PC-9 (cell line): ENCODE measurements at regions not wholly inside any gene's neighbourhood (a gene's known extent, or its start where the extent isn't known, plus 50 kb on each side); places are given as distances from the start of the nearest gene placed in this dataset.

ENCODE experiments used
- BruUV-seq: library from RNA; stranded (reverse); fragments of 400-500 nt; replicated peaks from 2 replicates; lab custom pipeline; 2021; lab: Mats Ljungman, UMichigan
- CTCF ChIA-PET: fragments of 300-600 bp; sonication (Branson Sonifier 250); formaldehyde crosslinking; loops from one replicate; lab custom pipeline; 2022; ENCODE audit warnings: antibody characterized with exemption; lab: Charles Lee
- POLR2A ChIA-PET: fragments of 300-600 bp; sonication (Branson Sonifier 250); formaldehyde crosslinking; loops from one replicate; lab custom pipeline; 2022; ENCODE audit warnings: antibody characterized with exemption; ENCODE audit not compliant: unreplicated experiment; lab: Charles Lee
- DNase-seq, 2 experiments: peaks; one replicate each; pipeline versions ENCODE4 v3.0.0 to v3.0.0-alpha.2; 2015 to 2022; ENCODE audit warnings: mixed read lengths in 1 of 2
- H2AFZ ChIP-seq: fragments of 200-600 bp; sonication (generic); 2 replicates; pipeline ENCODE4 v1.8.1; 2017; ENCODE audit warnings: antibody characterized with exemption
- H3F3A ChIP-seq: fragments of 200-600 bp; sonication (generic); 2 replicates; pipeline ENCODE4 v1.8.1; 2017; ENCODE audit warnings: antibody characterized with exemption, mild to moderate bottlenecking, low read depth; ENCODE audit not compliant: insufficient read depth
- H3K27ac ChIP-seq: fragments of 200-600 bp; sonication (generic); 2 replicates; pipeline ENCODE4 v1.6.1; 2016; ENCODE audit warnings: mixed run types
- H3K27me3 ChIP-seq: fragments of 200-600 bp; sonication (generic); 2 replicates; pipeline ENCODE4 v1.6.1; 2016; ENCODE audit warnings: low read depth, mixed run types; ENCODE audit not compliant: insufficient read depth
- H3K36me3 ChIP-seq: fragments of 200-600 bp; sonication (generic); 2 replicates; pipeline ENCODE4 v1.6.1; 2016; ENCODE audit warnings: low read depth, mixed run types
- H3K4me1 ChIP-seq: fragments of 200-600 bp; sonication (generic); replicated peaks from 2 replicates; pipeline ENCODE4 v1.6.1; 2016; ENCODE audit warnings: mixed run types; ENCODE audit not compliant: insufficient read depth
- H3K4me2 ChIP-seq: fragments of 200-600 bp; sonication (generic); 2 replicates; pipeline ENCODE4 v1.6.1; 2017; ENCODE audit warnings: mixed run types
- H3K4me3 ChIP-seq: fragments of 200-600 bp; sonication (generic); 2 replicates; pipeline ENCODE4 v1.6.1; 2016; ENCODE audit warnings: mixed run types
- H3K79me2 ChIP-seq: fragments of 200-600 bp; sonication (generic); 2 replicates; pipeline ENCODE4 v1.6.1; 2017; ENCODE audit warnings: low read depth, mixed run types
- H3K9me2 ChIP-seq: fragments of 200-600 bp; sonication (generic); 2 replicates; pipeline ENCODE4 v1.8.1; 2017; ENCODE audit warnings: mild to moderate bottlenecking; ENCODE audit not compliant: insufficient read depth
- H3K9me3 ChIP-seq: fragments of 200-600 bp; sonication (generic); 2 replicates; pipeline ENCODE4 v1.8.1; 2016; ENCODE audit warnings: low read depth; ENCODE audit not compliant: insufficient read depth
- H4K20me1 ChIP-seq: fragments of 200-600 bp; sonication (generic); 2 replicates; pipeline ENCODE4 v1.8.1; 2017; ENCODE audit not compliant: insufficient read depth
- CTCF ChIP-seq: fragments of 200-600 bp; sonication (generic); conservative IDR thresholded peaks from 2 replicates; pipeline ENCODE4 v1.6.1; 2017; ENCODE audit warnings: mixed run types, antibody characterized with exemption, mild to moderate bottlenecking, moderate library complexity
- EZH2 ChIP-seq: fragments of 200-600 bp; sonication (generic); IDR thresholded peaks from 2 replicates; pipeline ENCODE4 v1.8.0; 2017; ENCODE audit warnings: antibody characterized with exemption, low read depth
- intact Hi-C: fragments of 100-400 bp; cut with micrococcal nuclease; formaldehyde crosslinking; loops from one replicate; pipeline ENCODE4 v1.10.0; 2022; ENCODE audit not compliant: unreplicated experiment

- H3K36me3 ChIP-seq: no peaks in the 10 kb centered on the region
- peaks cover 3% of the 10 kb centered on the region; the same call in 1 of the 2 replicates for H3K9me3 ChIP-seq
- no peaks in the 10 kb centered on the region for H3K4me1 ChIP-seq
- H3K9me2 ChIP-seq: no peaks in the 10 kb centered on the region
- peaks cover 3% of the 10 kb centered on the region; the same call in 1 of the 2 replicates for H3K27me3 ChIP-seq
- TF ChIP-seq EZH2 (no peak), CTCF (no peak)
- no TSS peak for BruUV-seq
- DNase-seq: no peak
- intact Hi-C loops: no loop called here
- H3K79me2 ChIP-seq: no peaks in the 10 kb centered on the region
- POLR2A ChIA-PET: no interaction called here
- H3F3A ChIP-seq: no peaks in the 10 kb centered on the region
- no peak overlapping the region for H3K4me3 ChIP-seq
- no peaks in the 10 kb centered on the region for H4K20me1 ChIP-seq
- no peak overlapping the region for H2AFZ ChIP-seq
- CTCF ChIA-PET: no interaction called here
- H3K27ac ChIP-seq: no peak overlapping the region
- H3K4me2 ChIP-seq: no peak overlapping the region
These were observed 121.8 kb upstream of the PLXNC1 start for GRCh38 chr12:94026596-94026995.

- H3K9me3 ChIP-seq: peaks cover 7% of the 10 kb centered on the region; the same call in 1 of the 2 replicates
- TF ChIP-seq CTCF (no peak), EZH2 (no peak)
- H2AFZ ChIP-seq: no peak overlapping the region
- no peaks in the 10 kb centered on the region for H3K79me2 ChIP-seq
- H3K36me3 ChIP-seq: no peaks in the 10 kb centered on the region
- ChIA-PET POLR2A (no interaction called here), CTCF (no interaction called here)
- H3K9me2 ChIP-seq: no peaks in the 10 kb centered on the region
- no peak overlapping the region for H3K27ac ChIP-seq
- no peaks in the 10 kb centered on the region for H4K20me1 ChIP-seq
- BruUV-seq: no TSS peak
- DNase-seq: no peak
- H3K4me3 ChIP-seq: no peak overlapping the region
- H3K4me2 ChIP-seq: no peak overlapping the region
- H3K4me1 ChIP-seq: no peaks in the 10 kb centered on the region
- H3F3A ChIP-seq: no peaks in the 10 kb centered on the region
- H3K27me3 ChIP-seq: peaks cover 9% of the 10 kb centered on the region; the same call in 1 of the 2 replicates
- intact Hi-C loops: no loop called here
These were observed 120.8 kb upstream of the PLXNC1 start for GRCh38 chr12:94027561-94027960.

- ChIA-PET CTCF (no interaction called here), POLR2A (no interaction called here)
- intact Hi-C loops: no loop called here
- TF ChIP-seq EZH2 (no peak), CTCF (no peak)
- H3F3A ChIP-seq: no peaks in the 10 kb centered on the region
- H3K27ac ChIP-seq: no peak overlapping the region
- H2AFZ ChIP-seq: no peak overlapping the region
- peaks cover 9% of the 10 kb centered on the region; the same call in 1 of the 2 replicates for H3K27me3 ChIP-seq
- no peaks in the 10 kb centered on the region for H3K9me2 ChIP-seq
- H4K20me1 ChIP-seq: no peaks in the 10 kb centered on the region
- no peak overlapping the region for H3K4me2 ChIP-seq
- no peaks in the 10 kb centered on the region for H3K4me1 ChIP-seq
- no peaks in the 10 kb centered on the region for H3K79me2 ChIP-seq
- DNase-seq: no peak
- BruUV-seq: no TSS peak
- no peaks in the 10 kb centered on the region for H3K36me3 ChIP-seq
- H3K9me3 ChIP-seq: 0 out of 2 replicates have a peak, but pooled peaks cover 7% of the 10 kb centered on the region
- no peak overlapping the region for H3K4me3 ChIP-seq
These were observed 116.6 kb upstream of the PLXNC1 start for GRCh38 chr12:94031763-94032162.
